ENCODE measurements at regions not wholly inside any gene's neighbourhood (a gene's known extent, or its start where the extent isn't known, plus 50 kb on each side); places are given as distances from the start of the nearest gene placed in this dataset.

GRCh38 chr12:24360907-24361306 is 411.4 kb upstream of the SOX5 start:
- TF ChIP-seq, protein P1, sequence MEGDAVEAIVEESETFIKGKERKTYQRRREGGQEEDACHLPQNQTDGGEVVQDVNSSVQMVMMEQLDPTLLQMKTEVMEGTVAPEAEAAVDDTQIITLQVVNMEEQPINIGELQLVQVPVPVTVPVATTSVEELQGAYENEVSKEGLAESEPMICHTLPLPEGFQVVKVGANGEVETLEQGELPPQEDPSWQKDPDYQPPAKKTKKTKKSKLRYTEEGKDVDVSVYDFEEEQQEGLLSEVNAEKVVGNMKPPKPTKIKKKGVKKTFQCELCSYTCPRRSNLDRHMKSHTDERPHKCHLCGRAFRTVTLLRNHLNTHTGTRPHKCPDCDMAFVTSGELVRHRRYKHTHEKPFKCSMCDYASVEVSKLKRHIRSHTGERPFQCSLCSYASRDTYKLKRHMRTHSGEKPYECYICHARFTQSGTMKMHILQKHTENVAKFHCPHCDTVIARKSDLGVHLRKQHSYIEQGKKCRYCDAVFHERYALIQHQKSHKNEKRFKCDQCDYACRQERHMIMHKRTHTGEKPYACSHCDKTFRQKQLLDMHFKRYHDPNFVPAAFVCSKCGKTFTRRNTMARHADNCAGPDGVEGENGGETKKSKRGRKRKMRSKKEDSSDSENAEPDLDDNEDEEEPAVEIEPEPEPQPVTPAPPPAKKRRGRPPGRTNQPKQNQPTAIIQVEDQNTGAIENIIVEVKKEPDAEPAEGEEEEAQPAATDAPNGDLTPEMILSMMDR (IDR thresholded peaks at IDR 0.05), result no peak
- no peak for TF ChIP-seq EZH2 (IDR thresholded peaks at IDR 0.05; ENCODE audit: borderline replicate concordance, insufficient read depth, low read depth, low read length, poor library complexity, severe bottlenecking)
